Upper lobe of left lung (tissue), 4 donors: ENCODE measurements at regions not wholly inside any gene's neighbourhood (a gene's known extent, or its start where the extent isn't known, plus 50 kb on each side); places are given as distances from the start of the nearest gene placed in this dataset.

Experiments
- EP300 ChIP-seq, 4 donors: sonication (generic); formaldehyde crosslinking; IDR thresholded peaks; one replicate each; pipeline ENCODE4 v1.5.1; 2017; ENCODE audit warnings: antibody characterized with exemption in 4 of 4, control low read depth in 2 of 4
- TF ChIP-seq, protein P1 (sequence below), 6 experiments: fragments of 450-650 bp in 4 of 6; fragments of 200-600 bp in 2 of 6; sonication (generic) in 2 of 6; IDR thresholded peaks; one replicate each; pipeline ENCODE4 v1.5.1; 2016 to 2019; ENCODE audit warnings: antibody characterized with exemption in 6 of 6

GRCh38 chr1:219354962-219355361, 181.3 kb downstream of the LYPLAL1 start:
- TF ChIP-seq, protein P1, sequence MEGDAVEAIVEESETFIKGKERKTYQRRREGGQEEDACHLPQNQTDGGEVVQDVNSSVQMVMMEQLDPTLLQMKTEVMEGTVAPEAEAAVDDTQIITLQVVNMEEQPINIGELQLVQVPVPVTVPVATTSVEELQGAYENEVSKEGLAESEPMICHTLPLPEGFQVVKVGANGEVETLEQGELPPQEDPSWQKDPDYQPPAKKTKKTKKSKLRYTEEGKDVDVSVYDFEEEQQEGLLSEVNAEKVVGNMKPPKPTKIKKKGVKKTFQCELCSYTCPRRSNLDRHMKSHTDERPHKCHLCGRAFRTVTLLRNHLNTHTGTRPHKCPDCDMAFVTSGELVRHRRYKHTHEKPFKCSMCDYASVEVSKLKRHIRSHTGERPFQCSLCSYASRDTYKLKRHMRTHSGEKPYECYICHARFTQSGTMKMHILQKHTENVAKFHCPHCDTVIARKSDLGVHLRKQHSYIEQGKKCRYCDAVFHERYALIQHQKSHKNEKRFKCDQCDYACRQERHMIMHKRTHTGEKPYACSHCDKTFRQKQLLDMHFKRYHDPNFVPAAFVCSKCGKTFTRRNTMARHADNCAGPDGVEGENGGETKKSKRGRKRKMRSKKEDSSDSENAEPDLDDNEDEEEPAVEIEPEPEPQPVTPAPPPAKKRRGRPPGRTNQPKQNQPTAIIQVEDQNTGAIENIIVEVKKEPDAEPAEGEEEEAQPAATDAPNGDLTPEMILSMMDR (IDR thresholded peaks at IDR 0.05) = no peak
- TF ChIP-seq EP300 (IDR thresholded peaks at IDR 0.05) = no peak
